Karpas-422 (cell line): ENCODE measurements at regions not wholly inside any gene's neighbourhood (a gene's known extent, or its start where the extent isn't known, plus 50 kb on each side); places are given as distances from the start of the nearest gene placed in this dataset.

Experiments
- DNase-seq: peaks from one replicate; pipeline ENCODE4 v3.0.0-alpha.2; 2015
- H2AFZ ChIP-seq: fragments of 200-600 bp; sonication (generic); 2 replicates; pipeline ENCODE4 v1.6.1; 2014; ENCODE audit warnings: antibody characterized with exemption, low read length, mixed read lengths
- H3K27ac ChIP-seq: fragments of 200-600 bp; sonication (generic); 2 replicates; pipeline ENCODE4 v1.5.1; 2014; ENCODE audit warnings: mild to moderate bottlenecking, low read length, moderate library complexity
- H3K27me3 ChIP-seq: fragments of 200-600 bp; sonication (generic); 2 replicates; pipeline ENCODE4 v1.6.1; 2014; ENCODE audit warnings: low read length, mixed read lengths
- H3K36me3 ChIP-seq: fragments of 200-600 bp; sonication (generic); 2 replicates; pipeline ENCODE4 v1.6.1; 2014; ENCODE audit warnings: low read length, mixed read lengths; ENCODE audit not compliant: insufficient read depth
- H3K4me1 ChIP-seq: fragments of 200-600 bp; sonication (generic); 2 replicates; pipeline ENCODE4 v1.6.1; 2014; ENCODE audit warnings: mild to moderate bottlenecking, low read length, mixed read lengths
- H3K4me2 ChIP-seq: fragments of 200-600 bp; sonication (generic); 2 replicates; pipeline ENCODE4 v1.6.1; 2014; ENCODE audit warnings: low read length, low read depth, mild to moderate bottlenecking; ENCODE audit not compliant: poor library complexity, severe bottlenecking
- H3K4me3 ChIP-seq: fragments of 200-600 bp; sonication (generic); 2 replicates; pipeline ENCODE4 v1.5.1; 2014; ENCODE audit warnings: mild to moderate bottlenecking, antibody characterized with exemption, low read length, mixed read lengths
- H3K79me2 ChIP-seq: fragments of 200-600 bp; sonication (generic); 2 replicates; pipeline ENCODE4 v1.6.1; 2014; ENCODE audit warnings: mild to moderate bottlenecking, low read length, mixed read lengths
- H3K9ac ChIP-seq: fragments of 200-600 bp; sonication (generic); 2 replicates; pipeline ENCODE4 v1.6.0; 2014; ENCODE audit warnings: low read length
- H3K9me2 ChIP-seq: fragments of 200-600 bp; sonication (generic), shearing (Covaris generic); replicated peaks from 2 replicates; pipeline ENCODE4 v1.6.0; 2014; ENCODE audit warnings: mild to moderate bottlenecking, low read length, moderate library complexity; ENCODE audit not compliant: insufficient read depth
- H3K9me3 ChIP-seq: fragments of 300-700, 200-600 bp; sonication (generic); 2 replicates; pipeline ENCODE4 v1.6.1; 2014; ENCODE audit warnings: low read length, mixed read lengths
- H4K20me1 ChIP-seq: fragments of 200-600 bp; sonication (generic); 2 replicates; pipeline ENCODE4 v1.6.1; 2014; ENCODE audit warnings: mild to moderate bottlenecking, antibody characterized with exemption, low read length, low read depth; ENCODE audit not compliant: insufficient read depth

- Histone ChIP-seq H3K4me3 (no peak overlapping the region), H3K4me2 (no peak overlapping the region), H4K20me1 (no peaks in the 10 kb centered on the region), H3K79me2 (no peaks in the 10 kb centered on the region), H3K9me3 (no peaks in the 10 kb centered on the region), H3K9ac (no peak overlapping the region), H3K27ac (no peak overlapping the region), H3K36me3 (no peaks in the 10 kb centered on the region), H3K4me1 (no peaks in the 10 kb centered on the region), H2AFZ (no peak overlapping the region), H3K9me2 (no peaks in the 10 kb centered on the region), H3K27me3 (no peaks in the 10 kb centered on the region)
- DNase-seq = no peak
Observed at GRCh38 chr9:1254071-1254470, 203.9 kb downstream of the DMRT2 start.

- Histone ChIP-seq H3K27me3 (no peaks in the 10 kb centered on the region), H3K4me1 (no peaks in the 10 kb centered on the region), H4K20me1 (no peaks in the 10 kb centered on the region), H3K9ac (no peak overlapping the region), H3K9me2 (no peaks in the 10 kb centered on the region), H2AFZ (no peak overlapping the region), H3K9me3 (no peaks in the 10 kb centered on the region), H3K4me3 (no peak overlapping the region), H3K36me3 (no peaks in the 10 kb centered on the region), H3K79me2 (no peaks in the 10 kb centered on the region), H3K4me2 (no peak overlapping the region), H3K27ac (no peak overlapping the region)
- DNase-seq = no peak
Observed at GRCh38 chr9:1256178-1256577, 206.0 kb downstream of the DMRT2 start.

GRCh38 chr9:1261266-1261665 lies 211.1 kb downstream of the DMRT2 start:
- DNase-seq = no peak

GRCh38 chr9:1261879-1262766 lies 212.0 kb downstream of the DMRT2 start:
- H3K9me2 ChIP-seq = no peaks in the 10 kb centered on the region
- no peak overlapping the region for H3K4me2 ChIP-seq
- no peak for DNase-seq
- no peak overlapping the region for H3K9ac ChIP-seq
- H3K27ac ChIP-seq = no peak overlapping the region
- H2AFZ ChIP-seq = no peak overlapping the region
- no peaks in the 10 kb centered on the region for H4K20me1 ChIP-seq
- H3K36me3 ChIP-seq = no peaks in the 10 kb centered on the region
- H3K79me2 ChIP-seq = no peaks in the 10 kb centered on the region
- H3K4me1 ChIP-seq = no peaks in the 10 kb centered on the region
- H3K27me3 ChIP-seq = no peaks in the 10 kb centered on the region
- H3K9me3 ChIP-seq = no peaks in the 10 kb centered on the region
- H3K4me3 ChIP-seq = no peak overlapping the region

More at GRCh38 chr9:1261266-1261665, 211.1 kb downstream of the DMRT2 start:
- H3K36me3 ChIP-seq = no peaks in the 10 kb centered on the region
- no peak overlapping the region for H3K4me2 ChIP-seq
- no peaks in the 10 kb centered on the region for H3K9me2 ChIP-seq
- H3K27me3 ChIP-seq = no peaks in the 10 kb centered on the region
- no peaks in the 10 kb centered on the region for H4K20me1 ChIP-seq
- H3K79me2 ChIP-seq = no peaks in the 10 kb centered on the region
- H3K9ac ChIP-seq = no peak overlapping the region
- no peak overlapping the region for H3K4me3 ChIP-seq
- H3K27ac ChIP-seq = no peak overlapping the region
- H3K4me1 ChIP-seq = no peaks in the 10 kb centered on the region
- no peaks in the 10 kb centered on the region for H3K9me3 ChIP-seq
- no peak overlapping the region for H2AFZ ChIP-seq

- Histone ChIP-seq H3K27me3 (no peaks in the 10 kb centered on the region), H3K79me2 (no peaks in the 10 kb centered on the region), H3K4me1 (no peaks in the 10 kb centered on the region), H3K9me3 (no peaks in the 10 kb centered on the region), H3K4me3 (no peak overlapping the region), H3K4me2 (no peak overlapping the region), H3K27ac (no peak overlapping the region), H4K20me1 (no peaks in the 10 kb centered on the region), H3K9ac (no peak overlapping the region), H3K36me3 (no peaks in the 10 kb centered on the region), H3K9me2 (no peaks in the 10 kb centered on the region), H2AFZ (no peak overlapping the region)
- peak; percentile 44 for DNase-seq
Observed at GRCh38 chr9:1267141-1267570, 217.0 kb downstream of the DMRT2 start.

GRCh38 chr9:1267581-1267980 lies 217.4 kb downstream of the DMRT2 start:
- Histone ChIP-seq H3K4me3 (no peak overlapping the region), H3K27ac (no peak overlapping the region), H3K27me3 (no peaks in the 10 kb centered on the region), H3K36me3 (no peaks in the 10 kb centered on the region), H3K79me2 (no peaks in the 10 kb centered on the region), H3K9me3 (no peaks in the 10 kb centered on the region), H3K9ac (no peak overlapping the region), H3K9me2 (no peaks in the 10 kb centered on the region), H3K4me1 (no peaks in the 10 kb centered on the region), H3K4me2 (no peak overlapping the region), H2AFZ (no peak overlapping the region), H4K20me1 (no peaks in the 10 kb centered on the region)
- DNase-seq = no peak

- Histone ChIP-seq H4K20me1 (no peaks in the 10 kb centered on the region), H3K27me3 (no peaks in the 10 kb centered on the region), H3K9ac (no peak overlapping the region), H3K27ac (no peak overlapping the region), H3K9me3 (no peaks in the 10 kb centered on the region), H3K9me2 (no peaks in the 10 kb centered on the region), H3K4me3 (no peak overlapping the region), H3K4me2 (no peak overlapping the region), H3K79me2 (no peaks in the 10 kb centered on the region), H3K4me1 (no peaks in the 10 kb centered on the region), H2AFZ (no peak overlapping the region), H3K36me3 (no peaks in the 10 kb centered on the region)
- no peak for DNase-seq
Observed at GRCh38 chr9:1269533-1270315, 219.6 kb downstream of the DMRT2 start.

GRCh38 chr9:1271367-1271766 lies 221.2 kb downstream of the DMRT2 start:
- no peaks in the 10 kb centered on the region for H3K9me3 ChIP-seq
- H3K4me3 ChIP-seq = no peak overlapping the region
- no peak overlapping the region for H3K4me2 ChIP-seq
- H3K79me2 ChIP-seq = no peaks in the 10 kb centered on the region
- no peaks in the 10 kb centered on the region for H3K4me1 ChIP-seq
- no peak overlapping the region for H3K9ac ChIP-seq
- no peak overlapping the region for H3K27ac ChIP-seq
- no peak for DNase-seq
- H3K36me3 ChIP-seq = no peaks in the 10 kb centered on the region
- no peaks in the 10 kb centered on the region for H3K27me3 ChIP-seq
- H3K9me2 ChIP-seq = no peaks in the 10 kb centered on the region
- no peak overlapping the region for H2AFZ ChIP-seq
- H4K20me1 ChIP-seq = no peaks in the 10 kb centered on the region
